ENCODE measurements at regions not wholly inside any gene's neighbourhood (a gene's known extent, or its start where the extent isn't known, plus 50 kb on each side); places are given as distances from the start of the nearest gene placed in this dataset.
A peak's percentile ranks its signal among the peaks of the same experiment; 100 is the strongest.

DNA sequence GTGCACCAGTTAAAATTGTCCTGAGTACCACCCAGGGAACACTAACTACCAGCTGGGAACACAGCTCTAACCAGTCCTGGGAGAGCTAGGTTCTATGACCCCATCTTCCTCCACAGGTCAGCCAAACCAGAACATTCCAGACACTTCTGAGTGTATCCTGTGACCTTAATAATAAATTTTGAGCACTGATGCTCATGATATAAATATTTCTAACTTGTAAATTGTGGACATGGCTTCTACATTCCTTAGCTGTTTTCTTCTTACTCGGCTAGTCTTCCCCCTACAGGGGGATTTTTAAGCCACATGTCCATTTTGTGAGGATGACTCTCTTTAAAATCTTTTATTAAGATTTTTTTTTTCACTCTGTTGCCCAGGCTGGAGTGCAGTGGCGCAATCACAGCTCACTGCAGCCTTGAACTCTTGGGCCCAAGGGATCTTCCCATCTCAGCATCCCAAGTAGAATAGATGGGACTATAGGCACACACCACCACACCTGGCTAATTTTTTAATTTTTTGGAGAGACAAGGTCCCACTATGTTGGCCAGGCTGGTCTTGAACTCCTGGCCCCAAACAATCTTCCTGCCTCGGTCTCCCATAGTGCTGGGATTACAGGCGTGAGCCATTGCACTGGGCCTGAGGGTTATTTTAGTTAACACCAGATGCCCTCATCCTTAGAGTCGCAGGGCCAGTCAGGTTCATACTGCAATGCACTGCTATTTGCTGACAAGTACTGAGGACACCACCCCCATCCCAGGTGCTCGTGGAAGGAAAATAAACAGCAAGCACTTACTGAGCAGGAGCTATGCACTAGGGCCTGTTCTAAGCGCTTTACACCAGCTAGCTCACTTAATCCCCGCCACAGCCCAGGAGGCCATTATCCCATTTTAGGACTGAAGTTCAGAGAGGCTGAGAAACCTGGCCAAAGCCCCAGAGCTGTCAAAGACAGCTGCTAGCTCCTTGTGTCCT, 142.6 kb upstream of the NCOR2 start:
- no peak overlapping the region for H3K27ac ChIP-seq (ENCODE audit: low read depth in 1 of 2, low read length in 2 of 2)
- ATAC-seq (ENCODE audit: low FRiP score) (no peak), DNase-seq (no peak)
- no peaks in the 10 kb centered on the region for H3K36me3 ChIP-seq (ENCODE audit: control insufficient read depth in 1 of 2, insufficient read depth in 2 of 2, low read length in 1 of 2)
- H3K4me3 ChIP-seq (ENCODE audit: low read length in 2 of 2), result no peak overlapping the region
- H3K4me1 ChIP-seq (ENCODE audit: control insufficient read depth in 1 of 2, insufficient read depth in 2 of 2, low read length in 2 of 2), result no peaks in the 10 kb centered on the region
- H3K9me3 ChIP-seq (ENCODE audit: control insufficient read depth, low read length), result no peaks in the 10 kb centered on the region
- 90% methylated on average over 8 of the region's 8 CpGs for WGBS, 2 donors
- H3K27me3 ChIP-seq (ENCODE audit: control insufficient read depth in 1 of 2, insufficient read depth in 2 of 2, low read length in 1 of 2), result no peaks in the 10 kb centered on the region
- intact Hi-C loops (cut with DNase I), result no loop called here

DNA sequence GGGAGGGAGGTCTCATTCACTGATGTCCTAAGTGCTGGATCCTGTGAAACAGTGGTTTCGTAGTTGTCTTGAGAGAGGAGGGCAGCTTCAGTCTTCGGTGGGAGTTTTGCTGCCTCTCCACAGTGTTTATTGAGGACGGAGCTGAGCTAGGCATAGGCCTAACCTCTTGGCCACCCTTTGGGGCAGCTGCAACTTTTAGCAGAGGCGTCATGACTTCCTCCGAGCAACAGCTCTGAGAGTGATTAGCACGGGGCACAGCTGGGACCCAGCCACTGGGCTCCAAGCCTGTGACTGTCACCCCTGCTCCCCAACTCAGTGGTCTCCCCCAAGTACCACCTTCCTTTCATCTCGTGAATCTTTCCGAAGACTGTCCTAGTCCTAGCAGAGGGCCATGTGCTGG, 139.9 kb upstream of the NCOR2 start:
- Histone ChIP-seq H3K27me3 (ENCODE audit: control insufficient read depth in 1 of 2, insufficient read depth in 2 of 2, low read length in 1 of 2) (no peaks in the 10 kb centered on the region), H3K36me3 (ENCODE audit: control insufficient read depth in 1 of 2, insufficient read depth in 2 of 2, low read length in 1 of 2) (no peaks in the 10 kb centered on the region), H3K27ac (ENCODE audit: low read depth in 1 of 2, low read length in 2 of 2) (no peak overlapping the region), H3K4me3 (ENCODE audit: low read length in 2 of 2) (no peak overlapping the region), H3K9me3 (ENCODE audit: control insufficient read depth, low read length) (no peaks in the 10 kb centered on the region), H3K4me1 (ENCODE audit: control insufficient read depth in 1 of 2, insufficient read depth in 2 of 2, low read length in 2 of 2) (no peaks in the 10 kb centered on the region)
- DNase-seq (no peak), ATAC-seq (ENCODE audit: low FRiP score) (no peak)
- WGBS, 2 donors, result 97 to 98% methylated on average over 8 of the region's 8 CpGs
- intact Hi-C loops (cut with DNase I), result no loop called here

DNA sequence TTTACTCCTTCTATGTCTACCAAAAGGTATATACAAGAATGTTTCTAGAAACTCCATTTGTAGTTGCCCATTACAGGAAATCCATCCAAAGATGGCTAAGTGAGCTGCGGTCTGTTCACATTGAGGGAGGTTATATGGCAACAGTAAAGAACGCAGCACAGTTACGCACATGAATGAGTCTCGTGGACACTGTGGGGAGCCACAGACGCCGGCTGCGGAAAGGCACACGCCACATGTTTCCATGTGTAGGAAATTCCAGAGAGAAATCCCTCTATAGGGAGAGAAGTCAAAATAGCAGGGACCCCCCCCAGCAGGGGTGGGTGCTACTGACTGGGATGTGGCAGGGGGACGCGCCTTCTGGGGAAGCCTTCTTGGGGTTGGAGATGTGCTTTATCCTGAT, 139.0 kb upstream of the NCOR2 start:
- Histone ChIP-seq H3K36me3 (ENCODE audit: control insufficient read depth in 1 of 2, insufficient read depth in 2 of 2, low read length in 1 of 2) (no peaks in the 10 kb centered on the region), H3K27me3 (ENCODE audit: control insufficient read depth in 1 of 2, insufficient read depth in 2 of 2, low read length in 1 of 2) (no peaks in the 10 kb centered on the region), H3K4me3 (ENCODE audit: low read length in 2 of 2) (no peak overlapping the region), H3K4me1 (ENCODE audit: control insufficient read depth in 1 of 2, insufficient read depth in 2 of 2, low read length in 2 of 2) (peaks cover 0 to 3% of the 10 kb centered on the region in 2 donors), H3K27ac (ENCODE audit: low read depth in 1 of 2, low read length in 2 of 2) (no peak overlapping the region), H3K9me3 (ENCODE audit: control insufficient read depth, low read length) (no peaks in the 10 kb centered on the region)
- ATAC-seq (ENCODE audit: low FRiP score) (no peak), DNase-seq (no peak)
- WGBS, 2 donors, result 95 to 96% methylated on average over 10 of the region's 10 CpGs
- intact Hi-C loops (cut with DNase I), result no loop called here

DNA sequence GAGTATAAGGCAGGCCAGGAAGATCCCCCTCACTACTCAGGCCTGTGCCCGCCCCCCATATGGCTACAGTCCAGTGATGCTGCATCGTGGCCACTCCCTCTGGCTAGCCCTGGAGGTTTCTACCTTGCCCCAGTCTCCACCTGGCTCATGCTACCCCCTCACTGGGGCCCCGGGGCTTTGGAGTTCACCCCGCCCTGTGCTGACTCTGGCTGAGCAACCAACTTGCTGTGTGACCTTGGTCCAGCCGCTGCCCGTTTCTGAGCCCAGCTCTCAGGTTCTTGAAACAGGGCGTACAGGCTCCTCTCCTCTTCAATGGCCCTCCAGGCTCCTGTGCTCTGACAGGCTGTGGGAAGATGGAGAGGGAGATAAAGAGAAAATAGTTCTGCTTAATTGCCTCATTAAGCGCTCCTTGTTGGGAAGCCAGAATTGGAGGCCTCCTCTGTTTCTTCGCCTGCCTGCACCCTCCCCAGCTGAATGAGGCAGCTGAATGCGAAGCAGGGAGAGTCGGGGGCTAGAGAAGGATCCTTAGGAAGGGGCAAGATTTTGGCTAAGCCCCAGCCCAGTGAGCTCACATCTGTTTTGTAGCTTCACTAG, 138.2 kb upstream of the NCOR2 start:
- WGBS, 2 donors, result 91 to 95% methylated on average over 11 of the region's 11 CpGs
- ATAC-seq (ENCODE audit: low FRiP score) (no peak), DNase-seq (no peak)

DNA sequence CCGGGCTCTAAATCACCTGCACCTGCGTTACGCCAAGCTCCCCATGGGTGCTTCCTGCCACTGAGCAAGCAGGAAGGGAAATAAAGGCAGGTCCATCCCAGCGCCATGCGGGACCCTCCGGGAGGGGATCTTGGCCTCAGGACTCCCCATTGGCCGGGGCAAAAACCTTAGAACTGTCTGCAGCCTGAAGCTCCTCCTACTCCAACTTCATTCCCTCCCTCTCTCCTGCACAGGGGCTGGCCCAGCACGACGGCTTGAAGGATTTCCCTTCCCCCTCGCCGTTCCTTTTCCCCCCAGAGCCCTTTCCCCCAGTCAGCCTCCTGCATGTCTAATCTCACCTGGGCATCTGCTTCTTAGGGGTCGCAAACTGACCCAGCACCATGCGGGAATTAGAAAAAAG, 137.2 kb upstream of the NCOR2 start:
- Histone ChIP-seq H3K36me3 (ENCODE audit: control insufficient read depth in 1 of 2, insufficient read depth in 2 of 2, low read length in 1 of 2) (no peaks in the 10 kb centered on the region), H3K9me3 (ENCODE audit: control insufficient read depth, low read length) (no peaks in the 10 kb centered on the region), H3K27ac (ENCODE audit: low read depth in 1 of 2, low read length in 2 of 2) (no peak overlapping the region), H3K4me3 (ENCODE audit: low read length in 2 of 2) (no peak overlapping the region), H3K27me3 (ENCODE audit: control insufficient read depth in 1 of 2, insufficient read depth in 2 of 2, low read length in 1 of 2) (no peaks in the 10 kb centered on the region), H3K4me1 (ENCODE audit: control insufficient read depth in 1 of 2, insufficient read depth in 2 of 2, low read length in 2 of 2) (peaks cover 0 to 3% of the 10 kb centered on the region in 2 donors)
- 94 to 96% methylated on average over 13 of the region's 13 CpGs for WGBS, 2 donors
- ATAC-seq (ENCODE audit: low FRiP score) (no peak), DNase-seq (no peak)
- intact Hi-C loops (cut with DNase I), result no loop called here

More for the DNA sequence above, 138.2 kb upstream of the NCOR2 start:
- intact Hi-C loops (cut with DNase I), result no loop called here
- Histone ChIP-seq H3K27ac (ENCODE audit: low read depth in 1 of 2, low read length in 2 of 2) (no peak overlapping the region), H3K27me3 (ENCODE audit: control insufficient read depth in 1 of 2, insufficient read depth in 2 of 2, low read length in 1 of 2) (no peaks in the 10 kb centered on the region), H3K36me3 (ENCODE audit: control insufficient read depth in 1 of 2, insufficient read depth in 2 of 2, low read length in 1 of 2) (no peaks in the 10 kb centered on the region), H3K4me3 (ENCODE audit: low read length in 2 of 2) (no peak overlapping the region), H3K4me1 (ENCODE audit: control insufficient read depth in 1 of 2, insufficient read depth in 2 of 2, low read length in 2 of 2) (peaks cover 0 to 3% of the 10 kb centered on the region in 2 donors), H3K9me3 (ENCODE audit: control insufficient read depth, low read length) (no peaks in the 10 kb centered on the region)

DNA sequence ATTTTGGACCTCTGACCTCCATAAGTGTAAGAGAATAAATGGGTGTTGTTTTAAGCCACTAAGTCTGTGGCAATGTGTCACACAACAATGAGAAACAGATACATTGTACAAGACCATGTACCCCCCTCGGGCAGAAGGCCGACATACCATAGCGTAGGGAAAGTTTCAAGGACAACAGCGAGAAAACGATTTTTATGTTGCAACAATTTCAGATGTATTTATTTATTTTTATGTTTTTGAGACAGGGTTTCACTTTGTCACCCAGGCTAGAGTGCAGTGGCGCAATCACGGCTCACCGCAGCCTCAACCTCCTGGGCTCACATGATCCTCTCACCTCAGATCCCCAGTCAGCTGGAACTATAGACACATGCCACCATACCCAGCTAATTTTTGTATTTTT, 136.4 kb upstream of the NCOR2 start:
- Histone ChIP-seq H3K9me3 (ENCODE audit: control insufficient read depth, low read length) (no peaks in the 10 kb centered on the region), H3K27me3 (ENCODE audit: control insufficient read depth in 1 of 2, insufficient read depth in 2 of 2, low read length in 1 of 2) (no peaks in the 10 kb centered on the region), H3K4me3 (ENCODE audit: low read length in 2 of 2) (no peak overlapping the region), H3K36me3 (ENCODE audit: control insufficient read depth in 1 of 2, insufficient read depth in 2 of 2, low read length in 1 of 2) (no peaks in the 10 kb centered on the region), H3K4me1 (ENCODE audit: control insufficient read depth in 1 of 2, insufficient read depth in 2 of 2, low read length in 2 of 2) (peaks cover 0 to 3% of the 10 kb centered on the region in 2 donors), H3K27ac (ENCODE audit: low read depth in 1 of 2, low read length in 2 of 2) (no peak overlapping the region)
- no peak for ATAC-seq (ENCODE audit: low FRiP score)
- WGBS, 2 donors, result 92 to 95% methylated on average over 8 of the region's 8 CpGs
- peak in 1 of 2 donors; percentile 29 for DNase-seq
- intact Hi-C loops (cut with DNase I), result no loop called here

DNA sequence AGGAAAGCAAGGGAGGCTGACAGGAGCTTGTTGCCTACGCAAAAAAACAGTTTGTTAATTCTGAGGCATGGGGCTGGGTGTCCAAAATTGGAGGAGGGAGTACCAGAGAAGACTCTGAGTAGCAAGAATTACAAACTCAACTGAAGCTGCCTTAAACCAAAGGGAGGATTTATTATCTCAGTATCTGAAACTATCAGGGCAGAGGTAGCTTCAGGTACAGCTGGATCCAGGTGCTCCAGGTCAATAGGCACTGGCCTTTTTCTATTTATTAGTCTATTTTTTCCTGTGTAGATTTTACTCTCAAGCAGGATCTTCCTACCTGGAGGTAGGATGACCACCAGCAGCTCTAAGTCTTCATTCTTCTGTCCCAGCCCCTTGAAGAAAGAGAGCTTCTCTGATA, 135.3 kb upstream of the NCOR2 start:
- intact Hi-C loops (cut with DNase I), result no loop called here
- no peaks in the 10 kb centered on the region for H3K9me3 ChIP-seq (ENCODE audit: control insufficient read depth, low read length)
- peaks cover 0 to 3% of the 10 kb centered on the region in 2 donors for H3K4me1 ChIP-seq (ENCODE audit: control insufficient read depth in 1 of 2, insufficient read depth in 2 of 2, low read length in 2 of 2)
- no peak overlapping the region for H3K4me3 ChIP-seq (ENCODE audit: low read length in 2 of 2)
- ATAC-seq (ENCODE audit: low FRiP score) (no peak), DNase-seq (no peak)
- H3K36me3 ChIP-seq (ENCODE audit: control insufficient read depth in 1 of 2, insufficient read depth in 2 of 2, low read length in 1 of 2), result no peaks in the 10 kb centered on the region
- no peak overlapping the region for H3K27ac ChIP-seq (ENCODE audit: low read depth in 1 of 2, low read length in 2 of 2)
- WGBS, 2 donors, result 97 to 100% methylated on average over 1 of the region's 1 CpG
- no peaks in the 10 kb centered on the region for H3K27me3 ChIP-seq (ENCODE audit: control insufficient read depth in 1 of 2, insufficient read depth in 2 of 2, low read length in 1 of 2)

DNA sequence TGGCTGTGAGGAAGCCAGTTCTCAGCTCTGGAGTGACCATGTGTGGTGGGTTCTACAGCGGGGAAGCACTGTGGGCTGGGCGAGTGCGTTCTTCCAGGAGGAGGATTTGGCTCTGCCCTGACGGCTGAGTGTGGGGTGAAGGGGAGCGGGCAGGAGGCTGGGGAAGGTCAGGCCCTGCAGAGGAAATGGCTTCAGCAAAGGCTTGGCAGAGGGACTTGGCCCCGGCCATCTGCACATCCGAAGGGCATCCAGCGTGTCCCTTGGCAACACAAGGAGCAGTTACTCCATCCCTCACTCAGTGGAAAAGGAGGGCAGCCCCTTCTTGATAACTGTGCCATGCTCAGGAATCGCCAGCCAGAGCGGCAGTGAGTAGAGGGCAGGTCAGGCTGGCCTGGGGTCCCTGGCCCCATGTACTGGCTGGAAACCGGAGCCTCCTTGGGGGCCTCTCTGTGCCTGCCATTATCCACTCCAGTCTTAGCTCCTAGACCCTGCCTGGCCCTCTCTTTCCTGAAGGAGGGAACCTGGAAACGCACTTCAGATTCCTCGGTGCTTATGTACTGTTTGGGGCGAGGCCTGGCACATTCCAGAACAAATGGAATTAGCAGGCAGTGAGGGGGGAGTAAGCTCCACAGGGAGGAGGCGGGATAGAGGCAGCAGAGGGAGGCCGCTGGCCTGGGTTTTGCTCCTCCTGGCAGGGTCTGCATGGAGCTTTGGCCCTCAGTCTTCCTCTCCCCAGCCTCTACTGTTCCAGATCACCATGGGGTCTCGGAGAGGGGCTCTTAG, 133.6 kb upstream of the NCOR2 start:
- H3K4me3 ChIP-seq (ENCODE audit: low read length in 2 of 2), result no peak overlapping the region
- intact Hi-C loops (cut with DNase I), result no loop called here

More for the DNA sequence above, 133.6 kb upstream of the NCOR2 start:
- DNase-seq (peak; percentile 71 to 83), ATAC-seq (ENCODE audit: low FRiP score) (peak; percentile 76)
- H3K9me3 ChIP-seq (ENCODE audit: control insufficient read depth, low read length), result no peaks in the 10 kb centered on the region
- H3K36me3 ChIP-seq (ENCODE audit: control insufficient read depth in 1 of 2, insufficient read depth in 2 of 2, low read length in 1 of 2), result no peaks in the 10 kb centered on the region
- no peaks in the 10 kb centered on the region for H3K27me3 ChIP-seq (ENCODE audit: control insufficient read depth in 1 of 2, insufficient read depth in 2 of 2, low read length in 1 of 2)
- peaks cover 0 to 3% of the 10 kb centered on the region in 2 donors for H3K4me1 ChIP-seq (ENCODE audit: control insufficient read depth in 1 of 2, insufficient read depth in 2 of 2, low read length in 2 of 2)
- WGBS, 2 donors, result 2 to 5% methylated on average over 17 of the region's 17 CpGs
- H3K27ac ChIP-seq (ENCODE audit: low read depth in 1 of 2, low read length in 2 of 2), result peak overlapping the region; percentile 62 to 94

Data from aorta (tissue), 5 donors.